B cell (primary cell): ENCODE measurements at regions not wholly inside any gene's neighbourhood (a gene's known extent, or its start where the extent isn't known, plus 50 kb on each side); places are given as distances from the start of the nearest gene placed in this dataset.

Experiments
- ATAC-seq: fragments of 200-7000 bp; cut with Tn5 transposase; one replicate; pipeline ENCODE4 v1.10.0; 2021; ENCODE audit warnings: low read depth, mild to moderate bottlenecking, moderate number of reproducible peaks, moderate library complexity
- CTCF ChIA-PET: fragments of 350-600 bp; sonication (Branson Sonifier 250); formaldehyde crosslinking; loops from one replicate; lab custom pipeline; 2021; ENCODE audit warnings: antibody characterized with exemption, inconsistent platforms; lab: Charles Lee
- POLR2A ChIA-PET: fragments of 350-600 bp; sonication (Branson Sonifier 250); formaldehyde crosslinking; loops from one replicate; lab custom pipeline; 2021; ENCODE audit warnings: antibody characterized with exemption; lab: Charles Lee
- DNase-seq: peaks from one replicate; pipeline ENCODE4 v3.0.0; 2013
- H2AFZ ChIP-seq: 2 replicates; pipeline ENCODE4 v1.6.1; 2012; ENCODE audit warnings: mild to moderate bottlenecking, low read depth, low read length; ENCODE audit not compliant: insufficient read depth, poor library complexity, severe bottlenecking
- H3K27ac ChIP-seq, 2 donors: 1 replicate in 1 of 2; 2 replicates in 1 of 2; pipeline ENCODE4 v1.5.1; 2012 to 2013; ENCODE audit warnings: low read length in 2 of 2, mild to moderate bottlenecking in 2 of 2, moderate library complexity in 1 of 2
- H3K27me3 ChIP-seq, 4 experiments: fragments of 200-600 bp in 1 of 4; sonication (generic) in 1 of 4; replicated peaks in 1 of 4; 1 replicate in 2 of 4; 2 replicates in 2 of 4; pipeline versions ENCODE4 v1.6.1 to v1.7.0; 2013 to 2016; ENCODE audit warnings: low read length in 3 of 4, mild to moderate bottlenecking in 2 of 4, mixed read lengths in 1 of 4, moderate library complexity in 1 of 4; ENCODE audit not compliant: insufficient read depth in 4 of 4, control insufficient read depth in 3 of 4; ENCODE audit errors: control extremely low read depth in 1 of 4
- H3K36me3 ChIP-seq, 2 experiments: replicated peaks in 1 of 2; 1 replicate in 1 of 2; 2 replicates in 1 of 2; pipeline versions ENCODE4 v1.6.1 to v1.7.1; 2013; ENCODE audit warnings: low read length in 1 of 2; ENCODE audit not compliant: insufficient read depth in 2 of 2, control insufficient read depth in 1 of 2; ENCODE audit errors: control extremely low read depth in 1 of 2, extremely low read depth in 1 of 2
- H3K4me1 ChIP-seq, 2 donors: fragments of 200-600 bp in 1 of 2; sonication (generic) in 1 of 2; 1 replicate in 1 of 2; 2 replicates in 1 of 2; pipeline versions ENCODE4 v1.5.1 to v1.6.1; 2013 to 2017; ENCODE audit warnings: low read length in 2 of 2; ENCODE audit not compliant: control insufficient read depth in 2 of 2, insufficient read depth in 2 of 2
- H3K4me2 ChIP-seq: replicated peaks from 2 replicates; pipeline ENCODE3; 2012; ENCODE audit warnings: mild to moderate bottlenecking, low read depth, low read length; ENCODE audit not compliant: poor library complexity, severe bottlenecking
- H3K4me3 ChIP-seq, 5 experiments: fragments of 200-600 bp in 1 of 5; sonication (generic) in 1 of 5; 1 replicate in 3 of 5; 2 replicates in 2 of 5; pipeline versions ENCODE4 v1.5.1 to v1.7.0; 2011 to 2016; ENCODE audit warnings: low read length in 4 of 5, mild to moderate bottlenecking in 4 of 5, low read depth in 2 of 5, control low read depth in 1 of 5, moderate library complexity in 1 of 5; ENCODE audit not compliant: insufficient read depth in 1 of 5; ENCODE audit errors: control extremely low read depth in 1 of 5, extremely low read depth in 1 of 5
- H3K79me2 ChIP-seq: fragments of 200-600 bp; sonication (generic); one replicate; pipeline ENCODE4 v1.6.0; 2016; ENCODE audit warnings: low read length; ENCODE audit not compliant: control insufficient read depth, insufficient read depth
- H3K9ac ChIP-seq: fragments of 200-600 bp; sonication (generic); 2 replicates; pipeline ENCODE4 v1.6.1; 2017; ENCODE audit warnings: mild to moderate bottlenecking, low read length, moderate library complexity
- H3K9me3 ChIP-seq, 3 donors: one replicate each; pipeline versions ENCODE4 v1.6.1 to v1.7.1; 2013; ENCODE audit warnings: low read length in 2 of 3; ENCODE audit not compliant: control insufficient read depth in 2 of 3, insufficient read depth in 1 of 3; ENCODE audit errors: control extremely low read depth in 1 of 3
- H4K20me1 ChIP-seq: 2 replicates; pipeline ENCODE4 v1.6.0; 2012; ENCODE audit warnings: mild to moderate bottlenecking, low read length; ENCODE audit not compliant: insufficient read depth, control insufficient read depth, poor library complexity, severe bottlenecking
- H3K27ac Mint-ChIP-seq: one replicate; pipeline ENCODE4 v1.8.0; 2021; ENCODE audit warnings: mixed read lengths
- H3K27me3 Mint-ChIP-seq: one replicate; pipeline ENCODE4 v1.8.0; 2021; ENCODE audit warnings: mixed read lengths
- H3K4me1 Mint-ChIP-seq: one replicate; pipeline ENCODE4 v1.8.0; 2021; ENCODE audit warnings: mixed read lengths
- H3K4me3 Mint-ChIP-seq: one replicate; pipeline ENCODE4 v1.8.0; 2021; ENCODE audit warnings: mixed read lengths
- H3K9me3 Mint-ChIP-seq: one replicate; pipeline ENCODE4 v1.8.0; 2022; ENCODE audit warnings: mixed read lengths; ENCODE audit not compliant: insufficient read depth
- EZH2 ChIP-seq: IDR thresholded peaks from 2 replicates; pipeline ENCODE4 v1.6.1; 2012; ENCODE audit warnings: borderline replicate concordance, low read depth, mild to moderate bottlenecking, moderate library complexity, low read length; ENCODE audit not compliant: insufficient read depth, poor library complexity, severe bottlenecking
- WGBS: methylation state at CpG from one replicate; pipeline ENCODE4 v1.1.5; 2013; ENCODE audit warnings: missing lambda C conversion rate; ENCODE audit not compliant: insufficient coverage; 5-methylcytosine and 5-hydroxymethylcytosine counted together
- intact Hi-C: fragments of 100-400 bp; cut with micrococcal nuclease; formaldehyde crosslinking; loops from one replicate; pipeline ENCODE4 v1.10.0; 2022
- TF ChIP-seq, protein P1 (sequence below): fragments of 200-600 bp; IDR thresholded peaks from one replicate; pipeline ENCODE4 v1.8.0; 2022; ENCODE audit warnings: antibody characterized with exemption, mild to moderate bottlenecking

DNA sequence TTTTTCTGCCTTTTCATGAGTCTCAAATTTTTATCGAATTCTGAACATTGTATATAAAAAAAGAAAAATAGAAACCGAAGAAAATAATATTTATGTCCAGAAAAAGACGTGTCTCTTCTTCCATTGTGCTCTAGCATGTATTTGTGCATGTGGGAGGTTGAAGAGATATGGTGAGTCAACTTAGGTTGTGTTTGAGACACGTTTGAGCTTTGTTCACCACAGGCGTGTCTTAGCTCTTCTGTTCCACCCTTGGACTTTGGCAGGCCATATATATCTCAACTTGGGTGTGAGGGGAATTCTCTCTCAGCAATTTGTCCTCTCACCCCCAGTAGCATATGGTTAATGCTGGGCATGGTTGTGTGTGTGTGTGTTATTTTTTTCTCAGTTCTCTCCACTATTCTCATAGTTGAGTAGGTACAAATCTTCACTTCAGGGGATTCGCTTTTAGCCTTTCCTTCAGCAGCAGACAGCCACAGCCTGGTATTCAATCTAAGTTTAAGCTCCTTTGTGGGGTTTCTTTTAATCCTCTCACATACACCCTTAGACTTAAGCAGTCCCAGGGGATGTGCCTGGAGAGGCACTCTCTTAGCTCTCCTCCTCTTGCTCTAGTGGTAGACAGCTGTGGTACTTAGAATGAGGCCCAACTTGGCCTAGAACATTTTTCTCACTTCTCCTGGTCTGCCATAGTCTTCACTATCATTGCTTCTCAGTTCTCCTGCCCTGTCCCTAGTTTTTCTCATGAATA is 286.5 kb upstream of the RBMS3 start:
- H2AFZ ChIP-seq, result no peak overlapping the region

DNA sequence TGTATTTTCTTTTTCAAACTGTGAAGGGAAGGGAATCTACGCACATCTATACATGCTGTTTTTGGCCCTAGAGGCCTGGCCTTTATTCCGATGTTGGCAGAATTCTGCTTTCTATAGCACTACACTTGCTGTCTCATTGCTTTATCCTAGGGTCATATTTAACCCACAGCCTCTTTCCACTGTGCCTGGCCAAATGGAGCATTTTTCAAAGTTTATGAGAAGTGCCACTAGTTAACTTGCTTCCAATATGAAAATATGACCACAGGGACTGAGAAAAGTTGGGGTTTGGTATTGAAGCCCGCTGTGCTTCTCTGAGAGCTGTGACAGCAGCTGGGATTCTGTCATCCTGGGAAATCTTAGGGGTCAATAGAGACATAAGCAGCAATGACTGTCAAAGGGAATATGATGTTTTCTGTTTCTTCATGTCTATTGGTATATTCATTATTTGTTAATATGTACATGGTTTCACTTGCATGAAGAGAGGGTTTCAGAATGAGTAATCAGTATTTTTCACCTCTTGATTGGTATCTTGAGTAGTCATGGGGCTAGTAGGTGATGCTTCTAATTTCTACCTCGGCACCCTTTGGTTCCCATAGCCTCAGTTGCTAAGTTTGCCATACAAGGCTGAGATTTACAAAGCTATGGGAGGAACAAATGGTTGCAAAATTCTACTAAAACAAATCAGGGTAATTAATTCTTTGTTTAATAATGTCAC is 275.8 kb upstream of the RBMS3 start:
- ATAC-seq (no peak), DNase-seq (no peak)
- Histone ChIP-seq H3K36me3 (no peaks in the 10 kb centered on the region), H3K27me3 (no peaks in the 10 kb centered on the region), H3K4me2 (no peak overlapping the region), H3K9ac (no peak overlapping the region), H4K20me1 (no peaks in the 10 kb centered on the region), H3K79me2 (no peaks in the 10 kb centered on the region), H3K4me1 (no peaks in the 10 kb centered on the region), H2AFZ (no peak overlapping the region), H3K4me3 (no peak overlapping the region), H3K9me3 (no peaks in the 10 kb centered on the region), H3K27ac (no peak overlapping the region)
- Mint-ChIP-seq H3K27me3 (no peaks in the 10 kb centered on the region), H3K27ac (no peak overlapping the region), H3K9me3 (peaks cover 4% of the 10 kb centered on the region), H3K4me1 (no peaks in the 10 kb centered on the region), H3K4me3 (no peak overlapping the region)
- ChIA-PET CTCF (no interaction called here), POLR2A (no interaction called here)
- intact Hi-C loops, result no loop called here
- TF ChIP-seq, protein P1, sequence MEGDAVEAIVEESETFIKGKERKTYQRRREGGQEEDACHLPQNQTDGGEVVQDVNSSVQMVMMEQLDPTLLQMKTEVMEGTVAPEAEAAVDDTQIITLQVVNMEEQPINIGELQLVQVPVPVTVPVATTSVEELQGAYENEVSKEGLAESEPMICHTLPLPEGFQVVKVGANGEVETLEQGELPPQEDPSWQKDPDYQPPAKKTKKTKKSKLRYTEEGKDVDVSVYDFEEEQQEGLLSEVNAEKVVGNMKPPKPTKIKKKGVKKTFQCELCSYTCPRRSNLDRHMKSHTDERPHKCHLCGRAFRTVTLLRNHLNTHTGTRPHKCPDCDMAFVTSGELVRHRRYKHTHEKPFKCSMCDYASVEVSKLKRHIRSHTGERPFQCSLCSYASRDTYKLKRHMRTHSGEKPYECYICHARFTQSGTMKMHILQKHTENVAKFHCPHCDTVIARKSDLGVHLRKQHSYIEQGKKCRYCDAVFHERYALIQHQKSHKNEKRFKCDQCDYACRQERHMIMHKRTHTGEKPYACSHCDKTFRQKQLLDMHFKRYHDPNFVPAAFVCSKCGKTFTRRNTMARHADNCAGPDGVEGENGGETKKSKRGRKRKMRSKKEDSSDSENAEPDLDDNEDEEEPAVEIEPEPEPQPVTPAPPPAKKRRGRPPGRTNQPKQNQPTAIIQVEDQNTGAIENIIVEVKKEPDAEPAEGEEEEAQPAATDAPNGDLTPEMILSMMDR, result no peak
- no peak for TF ChIP-seq EZH2
- WGBS, result 94% methylated on average over 3 of the region's 4 CpGs

More for the DNA sequence above, 286.5 kb upstream of the RBMS3 start:
- no peak overlapping the region for H3K9ac ChIP-seq
- no peak for TF ChIP-seq EZH2
- TF ChIP-seq, protein P1, result no peak
- no peak overlapping the region for H3K4me2 ChIP-seq
- H3K4me1 ChIP-seq, result peaks cover 2 to 6% of the 10 kb centered on the region in 2 donors
- Mint-ChIP-seq H3K27ac (no peak overlapping the region), H3K27me3 (no peaks in the 10 kb centered on the region), H3K9me3 (peaks cover 3% of the 10 kb centered on the region), H3K4me3 (no peak overlapping the region), H3K4me1 (peaks cover 7% of the 10 kb centered on the region)
- intact Hi-C loops, result no loop called here
- ATAC-seq (no peak), DNase-seq (no peak)
- POLR2A ChIA-PET, result no interaction called here
- H3K4me3 ChIP-seq, result no peak overlapping the region
- no peaks in the 10 kb centered on the region for H3K27me3 ChIP-seq
- no peaks in the 10 kb centered on the region for H4K20me1 ChIP-seq
- 100% methylated on average over 2 of the region's 6 CpGs for WGBS
- CTCF ChIA-PET, result no interaction called here
- no peak overlapping the region for H3K27ac ChIP-seq
- H3K79me2 ChIP-seq, result no peaks in the 10 kb centered on the region
- H3K36me3 ChIP-seq, result no peaks in the 10 kb centered on the region
- H3K9me3 ChIP-seq, result peaks cover 0 to 3% (median 0%) of the 10 kb centered on the region in 3 donors
